Peyer's patch (tissue), 4 donors: ENCODE measurements at regions not wholly inside any gene's neighbourhood (a gene's known extent, or its start where the extent isn't known, plus 50 kb on each side); places are given as distances from the start of the nearest gene placed in this dataset.
"Not testable (repeated sequence)": the region's sequence is repeated elsewhere in the genome, so short reads cannot be mapped to it uniquely, and the experiment has no call there.

Source experiments
- DNase-seq, 3 donors: peaks; one replicate each; pipeline ENCODE4 v3.0.0-alpha.2; 2017 to 2019
- H3K27ac ChIP-seq, 4 donors: fragments of 200-600 bp; sonication (generic); one replicate each; pipeline ENCODE4 v1.5.1; 2016 to 2019
- H3K27me3 ChIP-seq, 2 donors: fragments of 200-600 bp; sonication (generic); one replicate each; pipeline ENCODE4 v1.5.1; 2019
- H3K36me3 ChIP-seq, 3 donors: fragments of 200-600 bp; sonication (generic); one replicate each; pipeline ENCODE4 v1.5.1; 2016 to 2019
- H3K4me1 ChIP-seq, 4 donors: fragments of 200-600 bp; sonication (generic); one replicate each; pipeline ENCODE4 v1.5.1; 2016 to 2019
- H3K4me3 ChIP-seq, 4 donors: fragments of 200-600 bp; sonication (generic); 1 replicate in 3 of 4; 2 replicates in 1 of 4; pipeline ENCODE4 v1.5.1; 2016 to 2019; ENCODE audit warnings: mild to moderate bottlenecking in 1 of 4
- H3K9me3 ChIP-seq, 4 donors: fragments of 200-600 bp; sonication (generic); one replicate each; pipeline ENCODE4 v1.5.1; 2016 to 2019; ENCODE audit warnings: mild to moderate bottlenecking in 1 of 4
- POLR2A ChIP-seq, 2 donors: fragments of 450-650 bp; IDR thresholded peaks; one replicate each; pipeline ENCODE4 v1.5.1; 2017; ENCODE audit warnings: antibody characterized with exemption in 2 of 2, mild to moderate bottlenecking in 2 of 2, moderate library complexity in 2 of 2
- TF ChIP-seq, protein P1 (sequence below), 6 experiments: fragments of 450-650 bp in 4 of 6; fragments of 200-600 bp in 2 of 6; sonication (generic) in 1 of 6; IDR thresholded peaks; one replicate each; pipeline ENCODE4 v1.5.1; 2017 to 2019; ENCODE audit warnings: antibody characterized with exemption in 6 of 6, mild to moderate bottlenecking in 3 of 6, moderate library complexity in 1 of 6

DNA sequence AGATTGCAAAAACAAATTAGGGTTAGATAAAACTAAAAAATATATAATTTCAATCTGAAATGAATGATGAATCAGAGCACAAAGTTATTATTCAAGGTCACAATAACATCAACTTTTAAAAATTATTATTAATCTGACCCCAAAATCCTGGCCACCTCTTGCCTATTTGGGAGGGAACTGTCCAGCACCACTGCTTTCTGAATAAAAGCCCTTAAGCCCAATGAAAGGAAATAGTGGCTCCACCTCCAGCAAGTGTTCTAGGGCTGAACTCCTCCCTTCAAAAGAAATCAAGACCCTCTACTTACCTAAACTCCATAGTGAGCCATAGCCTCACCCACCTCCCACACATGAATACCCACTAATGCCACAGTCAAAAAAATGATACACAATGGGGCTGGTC lies 208.2 kb downstream of the PARM1 start:
- TF ChIP-seq, protein P1, sequence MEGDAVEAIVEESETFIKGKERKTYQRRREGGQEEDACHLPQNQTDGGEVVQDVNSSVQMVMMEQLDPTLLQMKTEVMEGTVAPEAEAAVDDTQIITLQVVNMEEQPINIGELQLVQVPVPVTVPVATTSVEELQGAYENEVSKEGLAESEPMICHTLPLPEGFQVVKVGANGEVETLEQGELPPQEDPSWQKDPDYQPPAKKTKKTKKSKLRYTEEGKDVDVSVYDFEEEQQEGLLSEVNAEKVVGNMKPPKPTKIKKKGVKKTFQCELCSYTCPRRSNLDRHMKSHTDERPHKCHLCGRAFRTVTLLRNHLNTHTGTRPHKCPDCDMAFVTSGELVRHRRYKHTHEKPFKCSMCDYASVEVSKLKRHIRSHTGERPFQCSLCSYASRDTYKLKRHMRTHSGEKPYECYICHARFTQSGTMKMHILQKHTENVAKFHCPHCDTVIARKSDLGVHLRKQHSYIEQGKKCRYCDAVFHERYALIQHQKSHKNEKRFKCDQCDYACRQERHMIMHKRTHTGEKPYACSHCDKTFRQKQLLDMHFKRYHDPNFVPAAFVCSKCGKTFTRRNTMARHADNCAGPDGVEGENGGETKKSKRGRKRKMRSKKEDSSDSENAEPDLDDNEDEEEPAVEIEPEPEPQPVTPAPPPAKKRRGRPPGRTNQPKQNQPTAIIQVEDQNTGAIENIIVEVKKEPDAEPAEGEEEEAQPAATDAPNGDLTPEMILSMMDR (IDR thresholded peaks at IDR 0.05), result no peak
- TF ChIP-seq POLR2A (IDR thresholded peaks at IDR 0.05), result no peak
- H3K36me3 ChIP-seq, result no peaks in the 10 kb centered on the region
- H3K4me3 ChIP-seq, result no peak overlapping the region
- H3K9me3 ChIP-seq, result no peaks in the 10 kb centered on the region
- no peak overlapping the region for H3K27ac ChIP-seq
- DNase-seq, result no peak
- no peaks in the 10 kb centered on the region for H3K27me3 ChIP-seq
- H3K4me1 ChIP-seq, result no peaks in the 10 kb centered on the region

DNA sequence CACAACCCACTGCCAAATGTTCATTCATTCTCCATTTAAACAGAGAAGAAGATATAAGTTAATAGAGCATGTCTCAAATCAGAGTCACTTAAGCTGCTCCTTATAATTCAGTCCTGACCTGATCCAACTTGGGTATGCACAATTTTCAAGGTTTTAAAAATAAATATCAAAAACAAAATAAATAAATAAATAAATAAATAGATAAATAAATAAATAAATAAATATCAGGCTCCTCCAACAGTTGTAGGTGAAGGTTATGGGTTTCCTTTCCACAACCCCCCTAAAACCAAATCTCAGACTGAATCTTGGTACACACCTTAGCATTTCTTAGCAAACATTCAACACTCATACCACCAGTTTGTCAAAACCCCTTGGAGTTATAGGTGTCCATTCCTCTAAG lies 204.4 kb downstream of the PARM1 start:
- no peaks in the 10 kb centered on the region for H3K36me3 ChIP-seq
- no peaks in the 10 kb centered on the region for H3K27me3 ChIP-seq
- TF ChIP-seq, protein P1 (IDR thresholded peaks at IDR 0.05), result no peak
- TF ChIP-seq POLR2A (IDR thresholded peaks at IDR 0.05), result no peak
- no peaks in the 10 kb centered on the region for H3K4me1 ChIP-seq
- no peaks in the 10 kb centered on the region for H3K9me3 ChIP-seq
- DNase-seq, result no peak
- no peak overlapping the region for H3K4me3 ChIP-seq
- no peak overlapping the region for H3K27ac ChIP-seq

DNA sequence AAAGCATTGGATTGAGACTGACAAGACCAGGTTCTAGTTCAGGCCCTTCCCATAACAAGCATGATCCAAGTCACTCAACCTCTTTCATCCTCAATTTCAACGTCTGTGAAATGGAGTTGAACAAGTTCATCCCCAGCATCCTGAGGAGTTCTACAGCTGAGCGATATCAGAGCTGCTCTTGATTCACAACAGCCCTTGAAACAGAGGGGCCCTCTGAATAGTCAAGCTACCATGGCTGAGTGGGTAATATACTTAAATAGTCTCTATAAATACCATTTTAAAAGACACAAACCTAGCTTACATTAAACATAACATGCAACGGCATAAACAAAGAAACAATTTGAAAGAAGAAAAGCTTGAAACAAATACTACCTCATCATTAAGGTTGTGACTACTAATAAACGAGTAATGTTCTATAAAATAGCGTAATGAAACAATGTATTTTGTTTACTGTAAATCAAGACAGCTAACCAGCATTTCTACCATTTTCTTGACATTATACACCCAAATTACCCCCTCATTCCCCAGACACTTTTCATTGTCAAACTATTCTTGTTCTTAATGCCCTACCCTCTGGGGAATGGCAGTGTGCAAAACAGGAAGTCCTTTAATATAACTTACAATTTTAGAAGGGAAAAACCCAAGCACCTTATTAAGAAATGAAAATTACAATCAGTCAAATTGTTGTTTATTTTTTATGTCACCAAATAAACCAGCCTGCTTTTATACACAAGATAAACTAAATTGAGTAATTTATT lies 202.3 kb downstream of the PARM1 start:
- DNase-seq, result no peak
- Histone ChIP-seq H3K4me3 (no peak overlapping the region), H3K27me3 (no peaks in the 10 kb centered on the region), H3K27ac (no peak overlapping the region), H3K4me1 (no peaks in the 10 kb centered on the region), H3K9me3 (no peaks in the 10 kb centered on the region), H3K36me3 (no peaks in the 10 kb centered on the region)
- TF ChIP-seq, protein P1 (IDR thresholded peaks at IDR 0.05), result no peak
- TF ChIP-seq POLR2A (IDR thresholded peaks at IDR 0.05), result no peak

DNA sequence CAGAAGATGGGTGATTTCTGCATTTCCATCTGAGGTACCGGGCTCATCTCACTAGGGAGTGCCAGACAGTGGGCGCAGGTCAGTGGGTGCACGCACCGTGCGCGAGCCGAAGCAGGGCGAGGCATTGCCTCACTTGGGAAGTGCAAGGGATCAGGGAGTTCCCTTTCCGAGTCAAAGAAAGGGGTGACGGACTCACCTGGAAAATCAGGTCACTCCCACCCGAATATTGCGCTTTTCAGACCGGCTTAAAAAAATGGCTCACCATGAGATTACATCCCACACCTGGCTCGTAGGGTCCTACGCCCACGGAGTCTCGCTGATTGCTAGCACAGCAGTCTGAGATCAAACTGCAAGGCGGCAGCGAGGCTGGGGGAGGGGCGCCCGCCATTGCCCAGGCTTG lies 194.0 kb downstream of the PARM1 start:
- H3K9me3 ChIP-seq, DNase-seq: not testable (repeated sequence)

DNA sequence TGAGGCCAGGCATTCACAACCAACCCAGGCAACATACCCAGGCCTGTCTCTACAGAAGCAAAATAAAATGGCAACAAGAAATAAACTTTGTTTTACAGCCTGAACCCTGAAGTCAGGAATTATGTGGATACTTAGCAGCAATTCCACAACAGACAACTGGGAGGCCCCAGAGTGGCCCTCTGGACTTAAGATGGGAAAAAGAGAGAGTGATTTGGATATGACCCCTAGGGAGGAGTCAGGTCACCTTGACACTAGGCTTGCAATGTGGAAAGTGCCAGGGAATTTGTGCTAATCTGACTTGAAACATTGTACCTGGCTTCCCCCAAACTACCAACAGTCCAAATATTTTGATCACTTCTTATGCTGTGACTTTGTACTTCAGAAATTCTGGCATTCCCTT lies 193.1 kb downstream of the PARM1 start:
- no peak overlapping the region for H3K4me3 ChIP-seq
- TF ChIP-seq, protein P1 (IDR thresholded peaks at IDR 0.05), result no peak
- TF ChIP-seq POLR2A (IDR thresholded peaks at IDR 0.05), result no peak
- H3K27ac ChIP-seq, result no peak overlapping the region
- H3K9me3 ChIP-seq, result no peaks in the 10 kb centered on the region
- no peak for DNase-seq
- no peaks in the 10 kb centered on the region for H3K4me1 ChIP-seq
- no peaks in the 10 kb centered on the region for H3K27me3 ChIP-seq
- no peaks in the 10 kb centered on the region for H3K36me3 ChIP-seq

More for the DNA sequence above, 194.0 kb downstream of the PARM1 start:
- H3K36me3 ChIP-seq, H3K27me3 ChIP-seq, H3K4me1 ChIP-seq: not testable (repeated sequence)
- peak overlapping the region in 1 of 4 donors; percentile 2 for H3K4me3 ChIP-seq
- H3K27ac ChIP-seq, result peak overlapping the region in 1 of 4 donors; percentile 9

DNA sequence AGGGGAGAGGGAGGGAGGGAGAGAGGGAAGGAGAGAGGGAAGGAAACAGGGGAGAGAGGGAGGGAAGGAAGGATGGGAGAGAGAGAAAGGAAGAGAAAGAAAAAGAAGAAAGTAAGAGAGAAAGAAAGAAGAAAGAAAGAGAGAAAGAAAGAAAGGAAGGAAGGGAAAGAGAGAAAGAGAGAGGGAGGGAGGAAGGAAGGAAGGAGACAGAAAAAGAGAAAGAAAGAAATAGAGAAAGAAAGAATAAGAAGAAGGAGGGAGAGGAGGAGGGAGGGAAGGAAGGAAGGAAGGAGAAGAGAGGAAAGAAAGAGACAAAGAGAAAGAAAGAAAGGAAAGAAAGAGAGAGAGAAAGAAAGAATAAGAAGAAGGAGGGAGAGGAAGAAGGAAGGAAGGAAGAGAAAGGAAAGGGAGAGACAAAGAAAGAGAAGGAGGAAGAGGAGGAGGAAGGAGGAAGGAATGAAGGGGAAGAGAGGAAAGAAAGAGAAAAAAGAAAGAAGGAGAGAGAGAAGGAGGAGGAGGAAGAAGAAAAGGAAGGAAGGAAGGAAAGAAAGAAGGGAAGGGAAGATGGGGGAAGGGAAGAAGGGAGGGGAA lies 189.6 kb downstream of the PARM1 start:
- TF ChIP-seq, protein P1 (IDR thresholded peaks at IDR 0.05), result no peak
- TF ChIP-seq POLR2A (IDR thresholded peaks at IDR 0.05), result no peak
- no peak for DNase-seq
- Histone ChIP-seq H3K36me3 (no peaks in the 10 kb centered on the region), H3K4me1 (no peaks in the 10 kb centered on the region), H3K9me3 (no peaks in the 10 kb centered on the region), H3K27ac (no peak overlapping the region), H3K27me3 (no peaks in the 10 kb centered on the region), H3K4me3 (no peak overlapping the region)
